Endothelial cell of umbilical vein (primary cell): ENCODE measurements at regions not wholly inside any gene's neighbourhood (a gene's known extent, or its start where the extent isn't known, plus 50 kb on each side); places are given as distances from the start of the nearest gene placed in this dataset.

Source experiments
- EZH2 ChIP-seq: IDR thresholded peaks from 2 replicates; pipeline ENCODE4 v1.6.1; 2012; ENCODE audit warnings: borderline replicate concordance, low read depth, mild to moderate bottlenecking, moderate library complexity, low read length, inconsistent platforms; ENCODE audit not compliant: severe bottlenecking
- FOS ChIP-seq: IDR thresholded peaks from 2 replicates; pipeline ENCODE4 v1.6.1; 2011; ENCODE audit warnings: mild to moderate bottlenecking, low read length, moderate library complexity, borderline replicate concordance; ENCODE audit not compliant: insufficient read depth
- POLR2A ChIP-seq: IDR thresholded peaks from 2 replicates; pipeline ENCODE4 v1.6.1; 2012; ENCODE audit warnings: low read depth, mild to moderate bottlenecking, control low read depth, low read length
- POLR2AphosphoS5 ChIP-seq: IDR thresholded peaks from 2 replicates; pipeline ENCODE4 v1.6.1; 2012; ENCODE audit warnings: low read depth, mild to moderate bottlenecking, control low read depth, low read length, moderate library complexity; ENCODE audit not compliant: insufficient read depth
- TF ChIP-seq, protein P1 (sequence below), 2 donors: IDR thresholded peaks; 1 replicate in 1 of 2; 2 replicates in 1 of 2; pipeline ENCODE4 v1.5.1; 2011; ENCODE audit warnings: low read length in 2 of 2, mild to moderate bottlenecking in 2 of 2, moderate library complexity in 2 of 2, control low read depth in 1 of 2, inconsistent platforms in 1 of 2, low read depth in 1 of 2; ENCODE audit not compliant: insufficient read depth in 1 of 2; ENCODE audit errors: extremely low read depth in 1 of 2
- TF ChIP-seq, protein P2 (sequence below): IDR thresholded peaks from 2 replicates; pipeline ENCODE4 v1.6.1; 2011; ENCODE audit not compliant: insufficient read depth, insufficient read length

DNA sequence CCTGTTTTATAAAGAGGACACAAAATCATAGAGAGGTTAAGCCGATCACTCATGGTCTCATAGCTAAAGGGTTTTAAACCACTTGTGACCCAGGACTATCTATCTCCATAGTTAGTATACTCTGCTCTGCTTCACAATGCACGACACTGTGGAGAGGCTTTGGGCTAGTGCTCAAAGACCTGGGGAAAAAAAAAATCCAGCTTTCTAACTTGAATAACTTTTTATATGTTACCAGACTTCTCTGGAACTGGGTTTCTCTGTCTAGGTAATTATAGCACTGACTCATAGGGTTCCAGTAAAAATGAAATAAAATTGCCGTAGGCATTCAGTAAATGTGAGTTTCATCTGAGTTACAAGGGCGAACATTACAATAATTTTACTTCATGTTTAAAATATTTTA, 273.7 kb upstream of the TECRL start:
- TF ChIP-seq, protein P1, sequence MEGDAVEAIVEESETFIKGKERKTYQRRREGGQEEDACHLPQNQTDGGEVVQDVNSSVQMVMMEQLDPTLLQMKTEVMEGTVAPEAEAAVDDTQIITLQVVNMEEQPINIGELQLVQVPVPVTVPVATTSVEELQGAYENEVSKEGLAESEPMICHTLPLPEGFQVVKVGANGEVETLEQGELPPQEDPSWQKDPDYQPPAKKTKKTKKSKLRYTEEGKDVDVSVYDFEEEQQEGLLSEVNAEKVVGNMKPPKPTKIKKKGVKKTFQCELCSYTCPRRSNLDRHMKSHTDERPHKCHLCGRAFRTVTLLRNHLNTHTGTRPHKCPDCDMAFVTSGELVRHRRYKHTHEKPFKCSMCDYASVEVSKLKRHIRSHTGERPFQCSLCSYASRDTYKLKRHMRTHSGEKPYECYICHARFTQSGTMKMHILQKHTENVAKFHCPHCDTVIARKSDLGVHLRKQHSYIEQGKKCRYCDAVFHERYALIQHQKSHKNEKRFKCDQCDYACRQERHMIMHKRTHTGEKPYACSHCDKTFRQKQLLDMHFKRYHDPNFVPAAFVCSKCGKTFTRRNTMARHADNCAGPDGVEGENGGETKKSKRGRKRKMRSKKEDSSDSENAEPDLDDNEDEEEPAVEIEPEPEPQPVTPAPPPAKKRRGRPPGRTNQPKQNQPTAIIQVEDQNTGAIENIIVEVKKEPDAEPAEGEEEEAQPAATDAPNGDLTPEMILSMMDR (IDR thresholded peaks at IDR 0.05; ENCODE audit: extremely low read depth in 1 of 2, insufficient read depth in 1 of 2, low read depth in 1 of 2, low read length in 2 of 2), result no peak
- no peak for TF ChIP-seq EZH2
- no peak for TF ChIP-seq POLR2A
- TF ChIP-seq FOS, result no peak
- TF ChIP-seq, protein P2, sequence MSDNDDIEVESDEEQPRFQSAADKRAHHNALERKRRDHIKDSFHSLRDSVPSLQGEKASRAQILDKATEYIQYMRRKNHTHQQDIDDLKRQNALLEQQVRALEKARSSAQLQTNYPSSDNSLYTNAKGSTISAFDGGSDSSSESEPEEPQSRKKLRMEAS, result no peak
- no peak for TF ChIP-seq POLR2AphosphoS5
